ENCODE measurements at regions not wholly inside any gene's neighbourhood (a gene's known extent, or its start where the extent isn't known, plus 50 kb on each side); places are given as distances from the start of the nearest gene placed in this dataset.

DNA sequence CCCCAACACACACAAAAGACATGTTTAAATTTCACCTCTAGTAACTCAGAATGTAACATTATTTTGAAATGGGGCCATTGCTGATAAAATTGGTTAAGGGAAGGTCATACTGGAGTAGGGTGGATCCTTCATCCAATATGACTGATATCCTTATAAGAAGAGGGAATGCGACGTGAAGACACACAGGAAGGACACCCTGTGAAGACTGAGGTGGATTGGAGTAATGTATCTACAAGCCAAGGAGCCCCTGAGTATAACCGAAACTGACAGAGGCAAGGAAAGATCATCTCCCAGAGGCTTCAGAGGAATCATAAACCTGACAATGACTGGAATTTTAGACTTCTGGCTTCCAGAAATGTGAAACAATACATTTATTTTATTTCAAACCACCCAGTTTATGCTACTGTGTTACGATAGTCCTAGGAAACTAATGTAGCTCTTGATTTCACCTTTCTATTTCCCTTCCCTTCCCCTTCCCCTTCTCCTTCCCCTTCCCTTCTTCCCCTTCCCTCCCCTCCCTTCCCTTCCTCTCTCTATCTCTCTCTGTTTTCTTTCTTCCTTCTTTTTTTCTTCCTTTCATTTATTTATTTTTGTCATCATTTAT is 1775.4 kb downstream of the LRRC4C start:
- no peak for DNase-seq (ENCODE audit: extremely low read depth in 1 of 4, low spot score in 3 of 4)
- Histone ChIP-seq H3K4me1 (replicated peaks in 1 of 2; ENCODE audit: control insufficient read depth in 2 of 2, insufficient read depth in 2 of 2, low read length in 2 of 2) (no peaks in the 10 kb centered on the region), H3K4me2 (ENCODE audit: insufficient read depth, low read length) (no peak overlapping the region), H3K27ac (ENCODE audit: extremely low read depth, low read depth, low read length) (no peak overlapping the region), H4K20me1 (replicated peaks; ENCODE audit: control insufficient read depth, insufficient read depth, low read length) (no peaks in the 10 kb centered on the region), H3K4me3 (no peak overlapping the region), H2AFZ (ENCODE audit: low read depth, low read length) (no peak overlapping the region), H3K9me1 (ENCODE audit: control insufficient read depth, insufficient read depth, low read length) (no peaks in the 10 kb centered on the region), H3K36me3 (ENCODE audit: control insufficient read depth, insufficient read depth, low read length) (no peaks in the 10 kb centered on the region), H3K9ac (ENCODE audit: insufficient read depth in 1 of 2, low read depth in 2 of 2, low read length in 2 of 2) (no peak overlapping the region), H3K9me3 (replicated peaks; ENCODE audit: control insufficient read depth, insufficient read depth, low read depth, low read length) (0 out of 2 replicates have a peak, but pooled peaks cover 2% of the 10 kb centered on the region), H3K27me3 (ENCODE audit: control insufficient read depth in 2 of 2, insufficient read depth in 2 of 2, low read length in 2 of 2) (no peaks in the 10 kb centered on the region), H3K79me2 (ENCODE audit: control insufficient read depth, insufficient read depth, low read length) (no peaks in the 10 kb centered on the region)
- BruUV-seq (replicated peaks): no TSS peak
- FAIRE-seq: no peak
- no peak for ATAC-seq
- ChIA-PET POLR2A (no interaction called here), CTCF (ENCODE audit: low intra/inter-chr PET ratio) (no interaction called here)
- 11% methylated on average over 4 of the region's 4 CpGs for WGBS (ENCODE audit: insufficient coverage, low coverage, missing lambda C conversion rate)
- in situ Hi-C loops (cut with MboI) (no loop called here), intact Hi-C loops (cut with micrococcal nuclease) (no loop called here)
- TF ChIP-seq, protein P1, sequence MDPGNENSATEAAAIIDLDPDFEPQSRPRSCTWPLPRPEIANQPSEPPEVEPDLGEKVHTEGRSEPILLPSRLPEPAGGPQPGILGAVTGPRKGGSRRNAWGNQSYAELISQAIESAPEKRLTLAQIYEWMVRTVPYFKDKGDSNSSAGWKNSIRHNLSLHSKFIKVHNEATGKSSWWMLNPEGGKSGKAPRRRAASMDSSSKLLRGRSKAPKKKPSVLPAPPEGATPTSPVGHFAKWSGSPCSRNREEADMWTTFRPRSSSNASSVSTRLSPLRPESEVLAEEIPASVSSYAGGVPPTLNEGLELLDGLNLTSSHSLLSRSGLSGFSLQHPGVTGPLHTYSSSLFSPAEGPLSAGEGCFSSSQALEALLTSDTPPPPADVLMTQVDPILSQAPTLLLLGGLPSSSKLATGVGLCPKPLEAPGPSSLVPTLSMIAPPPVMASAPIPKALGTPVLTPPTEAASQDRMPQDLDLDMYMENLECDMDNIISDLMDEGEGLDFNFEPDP (CRISPR knock-in tag; IDR thresholded peaks at IDR 0.05): no peak
- peak; percentile 65 for TF ChIP-seq HNRNPK (IDR thresholded peaks at IDR 0.05; ENCODE audit: low read depth, low read length, poor library complexity, severe bottlenecking)
- TF ChIP-seq C11orf30 (IDR thresholded peaks at IDR 0.05; ENCODE audit: low read depth): no peak
- no peak for TF ChIP-seq POLR2AphosphoS2 (IDR thresholded peaks at IDR 0.05; ENCODE audit: low read length)
